Skin epidermis (tissue), 12 donors: ENCODE measurements at regions not wholly inside any gene's neighbourhood (a gene's known extent, or its start where the extent isn't known, plus 50 kb on each side); places are given as distances from the start of the nearest gene placed in this dataset.

Experiments
- H3K27ac ChIP-seq, 21 experiments: fragments of 200-600 bp; sonication (generic) in 11 of 21; one replicate each; pipeline ENCODE4 v1.5.0; 2020; ENCODE audit warnings: mild to moderate bottlenecking in 3 of 21, inconsistent platforms in 2 of 21, moderate library complexity in 2 of 21
- H3K4me3 ChIP-seq, 7 experiments: fragments of 200-600 bp; sonication (generic) in 2 of 7; one replicate each; pipeline ENCODE4 v1.5.0; 2020; ENCODE audit warnings: inconsistent platforms in 2 of 7, mild to moderate bottlenecking in 2 of 7, moderate library complexity in 1 of 7

DNA sequence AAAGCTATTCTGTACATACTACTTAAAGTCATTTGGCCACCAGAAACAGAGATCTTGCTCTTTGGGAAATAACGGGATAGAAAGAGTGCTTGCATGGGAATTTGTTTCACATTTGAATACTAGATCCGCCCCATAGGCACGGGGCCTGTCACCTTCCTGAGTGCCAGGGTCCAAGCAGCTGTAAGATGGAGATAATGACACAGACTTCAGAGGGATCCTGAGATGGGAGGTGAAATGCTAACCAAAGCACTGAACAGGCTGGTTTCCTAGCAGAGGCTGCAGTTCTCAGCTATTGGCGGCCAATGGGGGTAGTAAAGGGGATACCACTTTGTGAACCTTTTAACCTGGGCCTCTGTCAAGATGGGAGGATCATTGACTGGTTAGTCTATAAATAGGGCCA is 225.4 kb downstream of the IRF8 start:
- Histone ChIP-seq H3K4me3 (no peak overlapping the region), H3K27ac (no peak overlapping the region)

DNA sequence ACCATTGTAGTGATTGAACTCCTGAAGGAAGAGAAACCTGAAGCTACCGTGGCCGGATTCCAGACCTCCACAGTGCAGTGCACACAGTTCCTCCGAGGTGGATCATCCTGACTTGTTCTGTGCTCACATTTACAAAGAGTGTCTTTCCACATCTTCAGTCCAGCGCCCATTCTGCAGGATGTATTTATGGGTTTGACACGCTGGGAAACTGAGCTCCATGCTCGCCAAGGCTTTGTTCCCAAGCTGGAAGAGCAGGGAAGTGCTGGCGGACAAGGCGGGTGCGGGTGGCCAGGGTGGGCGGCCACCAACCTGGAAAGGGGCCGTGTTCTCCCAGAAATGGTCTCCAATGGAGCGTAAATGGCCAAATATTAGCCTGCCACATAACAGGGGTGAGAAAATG is 227.9 kb downstream of the IRF8 start:
- Histone ChIP-seq H3K27ac (no peak overlapping the region), H3K4me3 (no peak overlapping the region)

DNA sequence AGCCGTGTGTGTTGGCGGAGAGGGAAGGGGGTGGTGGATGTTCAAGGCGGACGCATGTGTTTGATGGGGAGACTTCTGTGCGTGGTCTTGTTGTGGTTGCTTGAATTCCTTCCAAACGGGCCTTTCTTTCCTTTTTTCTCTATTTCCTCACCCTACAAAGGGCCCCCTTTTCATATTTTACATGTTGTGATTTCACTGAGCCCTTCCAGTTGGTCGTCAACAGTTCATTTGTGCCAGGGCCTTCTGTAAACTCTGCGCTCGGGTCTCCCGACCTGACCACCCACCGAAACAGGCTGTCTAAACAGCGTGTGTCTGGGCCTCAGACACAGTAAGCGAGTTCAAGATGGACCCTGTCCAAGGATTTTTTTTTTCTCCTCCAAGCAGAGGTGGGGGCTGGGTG is 228.4 kb downstream of the IRF8 start:
- Histone ChIP-seq H3K4me3 (no peak overlapping the region), H3K27ac (no peak overlapping the region)

DNA sequence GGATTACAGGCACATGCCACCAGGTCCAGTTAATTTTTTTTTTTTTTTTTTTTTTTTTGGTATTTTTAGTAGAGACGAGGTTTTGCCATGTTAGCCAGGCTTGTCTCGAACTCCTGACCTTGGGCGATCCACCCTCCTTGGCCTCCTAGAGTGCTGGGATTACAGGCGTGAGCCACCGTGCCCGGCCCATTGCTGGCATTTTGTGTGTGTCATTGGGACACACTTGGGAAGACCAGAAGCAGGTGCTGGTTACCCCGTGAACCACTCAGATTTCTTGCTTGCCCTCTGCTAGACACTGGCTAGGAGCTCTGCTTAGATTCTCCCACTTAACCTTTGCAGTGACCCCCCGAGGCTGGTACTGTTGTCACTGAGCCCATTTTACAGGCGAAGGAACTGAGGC is 229.3 kb downstream of the IRF8 start:
- H3K4me3 ChIP-seq, result no peak overlapping the region
- no peak overlapping the region for H3K27ac ChIP-seq

DNA sequence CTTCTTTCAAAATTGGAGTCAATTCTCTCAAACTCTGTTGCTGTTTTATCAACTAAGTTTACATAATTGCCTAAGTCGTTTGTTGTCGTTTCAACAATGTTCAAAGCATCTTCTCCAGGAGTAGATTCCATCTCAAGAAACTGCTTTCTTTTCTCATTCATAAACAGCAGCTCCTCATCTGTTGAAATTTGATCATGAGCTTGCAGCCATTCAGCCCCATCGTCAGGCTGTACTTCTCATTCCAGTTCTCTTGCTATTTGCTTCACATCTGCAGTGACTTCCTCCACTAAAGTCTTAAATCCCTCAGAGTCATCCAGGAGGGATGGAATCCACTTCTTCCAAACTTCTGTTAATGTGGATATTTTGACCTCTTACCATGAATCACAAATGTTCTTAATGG is 230.6 kb downstream of the IRF8 start:
- Histone ChIP-seq H3K4me3 (no peak overlapping the region), H3K27ac (no peak overlapping the region)

DNA sequence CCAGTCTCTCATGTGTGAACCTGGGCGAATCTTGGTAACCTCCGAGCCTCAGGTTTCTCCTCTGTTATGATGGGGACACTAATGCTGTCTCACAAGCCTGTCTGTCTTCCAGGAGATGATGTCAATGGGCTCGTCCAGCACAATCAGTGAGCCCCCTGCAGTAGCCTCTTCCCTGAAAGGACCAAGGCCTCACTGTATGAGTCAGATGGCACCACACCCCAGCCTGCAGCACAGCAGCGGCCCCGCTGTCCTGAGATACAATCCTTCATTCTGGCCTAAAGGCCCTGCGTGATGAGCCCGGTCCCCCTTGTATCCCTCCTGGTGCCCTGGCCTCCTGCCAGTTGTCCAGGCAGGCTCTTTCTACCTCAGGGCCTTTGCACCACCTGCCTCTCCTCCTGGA is 234.4 kb downstream of the IRF8 start:
- no peak overlapping the region for H3K27ac ChIP-seq
- no peak overlapping the region for H3K4me3 ChIP-seq

DNA sequence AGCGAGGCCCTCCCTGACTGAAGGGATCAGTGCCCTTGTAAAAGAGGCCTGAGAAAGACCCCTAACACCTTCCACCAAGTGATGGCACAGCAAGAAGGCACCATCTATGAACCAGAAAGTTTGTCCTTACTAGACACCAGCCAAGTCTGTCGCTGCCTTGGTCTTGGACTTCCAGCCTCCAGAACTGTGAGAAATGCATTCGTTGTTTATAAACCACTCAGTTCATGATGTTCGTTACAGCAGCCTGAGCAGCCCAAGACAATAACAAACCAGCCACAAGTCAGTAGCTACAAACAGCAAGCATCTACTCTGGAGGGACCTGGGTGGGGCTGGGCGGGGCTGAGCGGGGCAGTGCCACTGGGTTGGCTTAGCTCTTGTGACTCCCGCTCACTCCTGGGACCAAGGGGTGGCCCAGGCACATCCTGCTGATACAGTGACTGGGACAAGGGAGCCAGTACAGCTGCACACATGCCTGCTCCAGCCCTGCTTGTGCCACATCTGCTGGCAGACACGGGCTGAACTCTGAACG is 234.9 kb downstream of the IRF8 start:
- Histone ChIP-seq H3K27ac (no peak overlapping the region), H3K4me3 (no peak overlapping the region)

DNA sequence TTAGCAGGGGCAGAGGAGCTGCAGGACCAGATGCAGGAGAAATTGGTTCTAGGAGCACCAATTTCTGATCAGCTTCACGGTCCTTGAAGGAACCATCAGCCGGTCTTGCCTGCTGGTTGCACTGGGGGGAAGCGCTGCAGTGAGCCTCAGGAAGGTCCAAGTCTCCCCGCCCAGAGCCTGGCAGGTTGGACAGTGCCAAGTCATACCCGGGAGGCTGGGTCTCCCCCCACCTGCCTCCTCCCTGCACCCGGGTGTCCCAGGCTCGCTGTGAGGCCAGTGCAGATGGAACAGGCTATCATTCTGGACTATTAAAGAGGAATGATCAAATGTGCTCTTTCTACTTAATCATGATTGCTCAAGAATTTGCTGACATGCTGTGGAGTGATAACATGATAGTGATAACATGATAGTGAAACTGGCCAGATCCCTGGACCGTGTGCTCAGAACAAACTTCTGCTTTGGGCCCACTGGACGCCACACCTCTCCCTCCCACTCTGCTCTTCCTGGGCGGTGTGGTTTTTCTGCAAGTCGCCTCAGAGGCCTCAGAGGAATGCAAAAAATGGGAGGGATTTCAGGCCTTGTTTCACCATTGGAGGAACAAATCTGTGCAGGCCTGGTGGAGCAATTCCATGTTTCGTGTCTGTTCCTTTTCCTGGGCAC is 236.0 kb downstream of the IRF8 start:
- no peak overlapping the region for H3K27ac ChIP-seq
- no peak overlapping the region for H3K4me3 ChIP-seq

DNA sequence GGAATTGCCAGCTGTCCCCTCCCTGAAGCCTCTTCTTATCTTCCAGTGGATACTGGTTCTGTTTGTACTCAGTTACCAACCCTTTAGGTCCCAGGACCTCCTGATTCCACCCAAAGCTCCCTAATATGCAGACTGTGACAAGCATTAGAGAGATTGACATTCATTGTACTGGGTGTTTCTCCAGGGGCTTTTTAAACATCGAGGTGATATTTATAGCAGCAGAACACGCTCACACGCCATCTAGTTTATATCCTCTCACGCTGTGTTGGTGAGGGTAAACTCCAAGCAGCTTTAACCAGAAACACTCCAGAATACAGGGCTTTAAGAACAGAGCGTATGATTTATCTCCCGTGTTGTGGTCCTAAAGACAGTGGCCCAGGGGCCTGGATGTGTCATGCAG is 238.4 kb downstream of the IRF8 start:
- Histone ChIP-seq H3K27ac (no peak overlapping the region), H3K4me3 (no peak overlapping the region)

DNA sequence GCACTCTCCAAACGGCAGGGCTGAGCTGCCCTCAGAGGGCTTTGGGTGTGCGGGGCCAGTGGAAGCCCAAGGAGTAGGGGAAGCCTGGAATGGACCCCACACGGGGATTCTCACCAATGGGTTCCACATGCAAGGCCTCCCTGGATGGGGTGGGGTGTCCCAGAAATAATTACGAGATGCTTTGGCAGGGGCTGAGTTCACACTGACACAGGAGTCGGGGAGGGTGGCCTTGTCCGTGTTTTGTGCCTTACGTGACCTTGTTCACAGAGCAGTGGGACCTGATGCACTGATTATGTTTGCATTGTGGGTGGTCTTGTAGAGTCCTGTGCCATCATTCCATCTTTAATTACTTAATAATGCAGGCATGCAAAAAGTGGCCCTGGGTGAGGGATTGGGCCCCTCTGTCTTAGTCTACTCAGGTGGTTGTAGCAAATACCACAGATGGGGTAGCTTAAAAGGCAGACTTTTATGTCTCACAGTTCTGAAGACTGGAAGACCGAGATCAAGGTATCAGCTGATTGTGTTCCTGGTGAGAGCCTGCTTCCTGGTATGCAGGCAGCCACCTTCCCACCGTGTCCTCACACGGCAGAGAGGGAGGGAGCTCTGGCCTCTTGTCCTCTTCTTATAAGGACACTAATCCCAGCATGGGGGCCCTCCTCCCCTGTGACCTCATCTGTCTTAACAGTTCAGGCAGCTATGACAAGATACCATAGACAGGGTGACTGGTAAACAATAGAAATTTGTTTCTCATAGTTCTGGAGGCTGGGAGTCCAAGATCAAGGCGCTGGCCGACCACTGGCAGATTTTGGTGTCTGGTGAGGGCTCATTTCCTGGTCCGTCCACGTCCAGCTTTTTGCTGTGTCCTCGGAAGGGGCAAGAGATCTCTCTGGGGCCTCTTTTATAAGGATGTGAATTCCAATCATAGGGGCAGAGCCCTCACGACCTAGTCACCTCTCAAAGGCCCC is 239.4 kb downstream of the IRF8 start:
- Histone ChIP-seq H3K27ac (no peak overlapping the region), H3K4me3 (no peak overlapping the region)

DNA sequence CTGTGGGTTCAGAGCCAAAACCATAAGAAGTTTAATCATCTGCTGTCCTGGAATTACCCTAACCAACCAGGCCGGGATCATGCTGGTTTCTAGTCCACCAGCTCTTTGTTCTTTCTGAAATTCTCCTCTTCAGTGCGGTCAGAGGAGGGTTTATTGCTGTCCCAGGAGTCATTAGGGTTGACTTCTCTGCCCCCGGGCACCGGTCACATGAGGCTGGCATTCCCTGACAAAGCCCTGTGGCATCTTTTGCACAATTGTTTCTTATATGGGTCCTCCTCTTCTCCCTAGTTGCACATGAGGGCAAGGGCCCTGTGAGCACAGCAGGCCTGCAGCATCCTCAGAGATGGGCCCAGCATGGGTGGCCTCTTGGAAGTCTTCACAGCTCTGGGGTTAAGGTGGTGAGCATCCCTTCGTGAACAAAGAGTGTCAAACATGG is 243.9 kb downstream of the IRF8 start:
- H3K4me3 ChIP-seq, result no peak overlapping the region
- H3K27ac ChIP-seq, result no peak overlapping the region

DNA sequence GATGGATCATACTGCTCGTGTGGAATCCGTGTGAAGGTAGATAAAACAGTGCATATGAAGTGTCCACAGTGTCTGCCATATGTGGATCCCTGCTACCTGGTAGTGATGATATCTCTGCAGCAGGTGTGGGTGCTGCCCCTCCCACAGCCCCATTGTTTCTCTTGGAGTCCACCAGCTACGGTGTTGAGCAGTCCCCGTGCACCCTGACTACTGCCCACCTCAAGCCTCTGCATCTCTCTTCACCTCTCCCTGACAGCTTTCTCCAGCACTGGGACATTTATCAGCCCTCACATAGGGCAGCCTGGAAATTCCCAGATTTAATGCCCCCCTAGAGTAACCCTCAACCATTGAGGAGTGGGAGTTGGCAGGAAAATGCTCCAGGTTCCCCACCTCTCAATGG is 244.7 kb downstream of the IRF8 start:
- H3K4me3 ChIP-seq, result no peak overlapping the region
- H3K27ac ChIP-seq, result no peak overlapping the region

DNA sequence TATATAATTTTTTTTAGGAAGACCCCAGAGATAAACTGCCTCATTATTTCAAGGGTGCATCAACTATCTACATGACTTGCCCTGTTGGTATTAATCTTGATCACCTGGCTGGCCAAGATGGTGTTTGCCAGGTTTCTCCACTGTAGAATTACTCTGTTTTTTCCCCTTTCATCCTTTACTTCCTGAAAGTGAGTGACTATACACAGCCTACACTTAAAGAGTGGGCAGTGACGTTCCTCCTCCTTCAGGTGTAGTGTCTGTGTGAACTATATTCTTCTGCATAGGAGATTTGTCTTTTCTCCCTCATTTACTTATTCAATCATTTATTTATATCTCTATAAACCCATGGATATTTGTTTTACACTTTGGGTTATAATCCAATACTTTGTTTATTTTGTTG is 246.7 kb downstream of the IRF8 start:
- no peak overlapping the region for H3K4me3 ChIP-seq

DNA sequence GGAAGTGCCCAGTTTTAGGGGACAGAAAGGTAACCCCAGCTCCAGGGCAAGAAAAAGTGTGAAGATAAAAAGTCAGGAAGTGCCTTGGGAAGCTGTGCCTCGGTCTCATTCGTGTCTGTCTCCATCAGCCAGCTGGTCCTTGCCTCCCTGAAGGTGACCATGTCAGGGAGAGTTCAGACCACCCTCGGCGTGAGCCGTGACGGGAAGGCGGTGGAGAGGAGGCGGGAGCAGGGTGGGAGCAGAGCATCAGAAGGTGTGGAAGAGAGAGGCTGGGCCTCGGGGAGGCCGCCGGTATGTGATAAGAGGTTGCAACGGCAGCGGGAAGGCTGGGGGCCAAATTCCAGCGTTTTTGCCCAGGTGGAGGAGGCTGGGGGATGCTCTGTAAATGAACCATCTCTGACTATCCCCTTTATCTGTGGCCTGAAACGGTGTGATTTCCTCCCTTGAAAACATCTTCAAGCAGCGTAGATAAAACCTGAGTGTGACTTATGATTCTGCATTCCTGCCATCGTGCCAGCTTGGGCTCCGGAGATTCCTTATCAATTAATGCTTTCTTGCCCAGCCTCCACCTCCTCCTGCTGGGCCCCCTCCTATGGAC is 251.8 kb downstream of the IRF8 start:
- Histone ChIP-seq H3K27ac (no peak overlapping the region), H3K4me3 (no peak overlapping the region)

More for the DNA sequence above, 246.7 kb downstream of the IRF8 start:
- no peak overlapping the region for H3K27ac ChIP-seq

DNA sequence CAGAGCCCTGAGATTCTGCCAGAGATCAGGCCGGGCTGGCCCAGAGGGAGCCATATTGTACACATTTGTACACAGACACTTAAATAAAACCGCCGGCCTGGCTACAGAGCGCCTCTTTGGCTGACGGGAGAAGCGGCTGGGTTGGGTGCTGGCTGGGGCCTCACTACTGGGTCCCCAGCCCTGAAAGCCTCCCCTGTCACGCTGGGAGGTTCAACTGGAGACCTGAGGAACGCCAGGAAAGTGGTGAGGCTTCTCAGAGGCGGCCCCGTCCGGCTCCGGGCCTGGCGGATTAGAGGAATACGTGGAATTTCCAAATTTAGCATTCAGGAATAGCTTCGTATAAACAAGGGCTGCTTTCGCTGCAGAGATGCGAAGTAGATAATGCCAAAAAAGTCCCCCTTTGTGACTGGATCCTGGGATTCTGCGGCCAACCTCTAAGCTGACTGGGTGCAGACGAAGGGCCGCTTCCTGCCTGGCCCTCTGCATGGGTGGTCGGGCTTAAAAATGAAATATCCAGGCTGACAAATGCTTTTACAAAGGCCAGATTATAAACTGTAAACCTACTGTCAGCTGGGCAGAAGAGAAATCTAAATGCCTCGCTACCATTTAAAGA is 252.4 kb downstream of the IRF8 start:
- H3K4me3 ChIP-seq, result no peak overlapping the region
- H3K27ac ChIP-seq, result no peak overlapping the region

DNA sequence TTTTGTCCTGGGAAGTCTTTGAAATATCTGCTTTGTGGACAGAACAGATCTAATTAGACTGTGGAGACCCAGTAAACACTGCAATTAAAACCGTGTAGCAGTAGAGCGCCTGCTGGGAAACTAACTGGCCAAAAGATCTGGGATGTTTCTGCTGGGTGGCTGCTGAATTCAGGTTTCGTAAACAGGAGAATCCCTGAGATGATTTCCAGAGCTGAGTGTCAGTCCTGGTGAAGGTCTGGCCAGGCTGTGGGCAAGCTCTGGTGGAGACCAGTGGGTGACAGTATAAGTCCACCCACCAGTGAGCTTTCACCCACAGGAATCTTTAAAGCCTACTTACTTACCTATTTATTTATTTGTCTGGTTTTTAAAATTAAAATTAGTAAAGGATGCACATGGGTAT is 257.2 kb downstream of the IRF8 start:
- no peak overlapping the region for H3K4me3 ChIP-seq
- H3K27ac ChIP-seq, result no peak overlapping the region

DNA sequence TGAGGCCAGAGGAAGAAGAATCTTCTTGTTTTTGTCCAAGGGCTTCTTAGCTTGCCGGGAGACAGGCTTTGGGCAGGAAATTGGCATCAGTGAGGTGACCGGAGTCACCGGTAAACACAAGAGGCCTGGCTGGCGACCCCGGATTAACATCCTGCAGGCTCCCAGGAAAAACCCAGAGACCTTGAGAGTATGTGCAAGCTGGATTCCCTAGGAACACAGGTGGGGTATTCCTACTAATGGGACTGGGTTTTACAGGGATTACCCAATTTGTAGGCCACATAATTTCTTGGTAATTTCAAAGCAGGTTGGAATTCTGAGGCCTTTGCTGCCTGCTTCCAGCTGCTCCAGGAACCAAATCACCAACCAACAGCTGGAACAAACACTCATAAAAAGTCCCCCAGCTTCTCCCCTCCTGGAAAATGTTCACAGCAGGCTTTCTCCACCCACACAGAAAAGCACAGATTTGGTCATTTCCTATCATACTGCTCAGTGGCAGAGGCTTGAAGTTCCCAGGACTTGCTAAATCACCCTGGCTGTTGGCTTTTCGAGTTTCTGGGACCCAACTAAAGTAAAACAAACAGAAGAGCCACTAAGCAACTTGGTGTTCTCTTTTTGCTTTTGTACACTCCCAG is 258.8 kb downstream of the IRF8 start:
- Histone ChIP-seq H3K4me3 (no peak overlapping the region), H3K27ac (no peak overlapping the region)

DNA sequence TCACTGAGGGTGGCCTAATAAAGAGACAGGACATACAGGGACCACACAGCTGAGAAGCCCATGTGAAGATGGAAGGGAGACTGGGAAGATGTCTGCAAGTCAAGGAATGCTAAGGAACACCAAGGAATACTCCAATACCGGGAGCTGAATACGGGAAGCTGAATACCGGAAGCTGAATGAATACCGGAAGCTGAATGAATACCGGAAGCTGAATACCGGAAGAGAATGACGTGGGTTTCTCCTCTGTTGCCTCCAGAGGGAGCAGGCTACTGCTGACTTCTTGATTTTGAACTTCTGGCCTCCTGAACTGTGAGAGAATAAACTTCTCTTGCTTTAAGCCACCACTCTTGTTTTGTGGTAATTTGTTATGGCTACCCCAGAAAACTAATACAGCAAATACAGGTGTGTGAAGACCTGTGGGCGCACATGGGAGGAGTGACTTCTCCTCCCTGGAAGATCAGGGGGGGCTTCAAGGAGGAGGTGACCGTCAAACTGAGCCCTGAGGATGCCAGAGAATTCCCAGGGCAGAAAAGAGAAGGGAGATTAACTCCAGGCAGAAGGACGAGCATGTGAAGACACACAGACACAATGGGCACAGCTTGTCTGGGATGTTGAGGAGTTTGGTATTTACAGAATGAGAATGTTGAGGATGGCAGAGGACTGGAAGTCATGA is 259.9 kb downstream of the IRF8 start:
- H3K4me3 ChIP-seq, result no peak overlapping the region
- no peak overlapping the region for H3K27ac ChIP-seq

DNA sequence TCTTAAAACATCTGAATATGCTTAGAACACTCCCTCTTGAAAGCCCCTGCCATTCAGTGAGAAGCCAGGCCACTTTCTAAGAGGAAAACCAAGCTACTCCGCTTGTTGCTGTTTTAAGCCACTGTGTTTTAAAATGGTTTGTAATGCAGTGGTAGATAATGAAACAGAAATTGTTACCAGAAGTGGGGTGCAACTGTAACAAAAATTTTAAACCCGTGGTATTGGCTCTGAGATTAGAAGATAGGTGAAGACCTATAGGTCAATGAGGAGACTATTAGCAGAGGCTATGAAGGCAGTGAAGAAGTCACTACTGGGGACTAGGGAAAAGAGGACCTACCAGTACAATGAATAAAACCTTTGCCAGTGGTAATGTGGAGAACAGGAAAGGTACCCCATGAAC is 266.5 kb downstream of the IRF8 start:
- Histone ChIP-seq H3K27ac (no peak overlapping the region), H3K4me3 (no peak overlapping the region)
